GM18858 (cell line): ENCODE measurements at regions not wholly inside any gene's neighbourhood (a gene's known extent, or its start where the extent isn't known, plus 50 kb on each side); places are given as distances from the start of the nearest gene placed in this dataset.
"Not testable (repeated sequence)": the region's sequence is repeated elsewhere in the genome, so short reads cannot be mapped to it uniquely, and the experiment has no call there.

Experiments
- ATAC-seq: cut with Tn5 transposase; IDR thresholded peaks from one replicate; pipeline ENCODE4 v1.9.1; 2021; ENCODE audit not compliant: unreplicated experiment

- no peak for ATAC-seq
Measured at GRCh38 chr16:60181536-60181935, 1447.4 kb upstream of the GOT2 start.

GRCh38 chr16:60180609-60181008 lies 1446.5 kb upstream of the GOT2 start:
- no peak for ATAC-seq

GRCh38 chr16:60170196-60170595 lies 1436.1 kb upstream of the GOT2 start:
- no peak for ATAC-seq

GRCh38 chr16:60166111-60166510 lies 1432.0 kb upstream of the GOT2 start:
- no peak for ATAC-seq

DNA sequence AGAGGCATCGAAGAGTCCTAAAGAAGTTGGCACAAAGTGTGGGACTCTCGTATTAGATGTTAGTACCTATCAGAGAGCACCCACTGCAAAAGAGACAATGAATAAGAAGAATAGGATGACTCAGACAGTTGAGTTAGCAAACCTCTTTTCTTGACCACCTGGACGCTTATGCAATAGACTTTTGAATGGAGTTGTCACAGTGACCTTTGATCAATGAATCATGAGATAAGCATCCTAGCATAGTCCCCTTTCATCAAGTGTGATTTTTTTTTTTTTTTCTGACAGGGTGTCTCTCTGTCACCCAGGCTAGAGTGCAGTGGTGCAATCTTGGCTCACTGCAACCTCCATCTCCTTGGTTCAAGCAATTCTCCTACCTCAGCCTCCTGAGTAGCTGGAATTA lies 1417.9 kb upstream of the GOT2 start:
- no peak for ATAC-seq

GRCh38 chr16:60150907-60151306 lies 1416.8 kb upstream of the GOT2 start:
- no peak for ATAC-seq

GRCh38 chr16:60143348-60143705 lies 1409.2 kb upstream of the GOT2 start:
- ATAC-seq, result no peak

GRCh38 chr16:60142619-60143347 lies 1408.7 kb upstream of the GOT2 start:
- ATAC-seq, result no peak

- no peak for ATAC-seq
Measured at GRCh38 chr16:60137891-60138290, 1403.8 kb upstream of the GOT2 start.

DNA sequence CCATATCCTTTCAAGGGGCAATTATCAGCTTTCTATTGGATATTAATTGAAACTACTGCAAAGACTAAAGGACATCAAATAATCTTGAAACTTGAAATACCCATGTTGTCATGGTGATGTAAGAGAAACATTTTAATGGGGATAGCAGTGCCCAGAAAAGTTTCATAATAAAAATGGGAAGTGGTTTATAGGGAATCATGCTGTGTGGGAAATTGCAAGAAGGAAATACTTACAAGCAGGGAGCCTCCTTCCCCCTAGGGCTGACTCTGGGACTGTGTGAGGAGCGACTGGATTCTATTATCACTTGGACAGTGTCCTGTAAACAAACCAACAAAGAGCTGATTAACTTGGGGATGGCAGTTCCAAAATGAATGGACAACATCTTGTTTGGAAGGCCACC lies 1393.1 kb upstream of the GOT2 start:
- ATAC-seq, result no peak

DNA sequence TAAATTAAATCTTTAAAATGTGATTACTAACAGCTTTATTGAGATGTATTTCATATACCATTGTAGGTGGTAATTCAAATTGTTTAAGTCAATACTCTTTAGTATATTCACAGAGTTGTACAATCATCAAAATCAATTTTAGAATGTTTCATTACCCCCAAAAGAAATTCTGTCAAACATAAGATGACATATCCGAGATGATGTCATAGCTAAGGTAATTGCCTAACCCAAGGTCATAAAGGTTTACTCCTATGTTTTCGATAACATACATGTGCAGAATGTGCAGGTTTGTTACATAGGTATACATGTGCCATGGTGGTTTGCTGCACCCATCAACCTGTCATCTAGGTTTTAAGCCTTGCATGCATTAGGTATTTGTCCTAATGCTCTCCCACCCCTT lies 1392.0 kb upstream of the GOT2 start:
- ATAC-seq, result not testable (repeated sequence)

DNA sequence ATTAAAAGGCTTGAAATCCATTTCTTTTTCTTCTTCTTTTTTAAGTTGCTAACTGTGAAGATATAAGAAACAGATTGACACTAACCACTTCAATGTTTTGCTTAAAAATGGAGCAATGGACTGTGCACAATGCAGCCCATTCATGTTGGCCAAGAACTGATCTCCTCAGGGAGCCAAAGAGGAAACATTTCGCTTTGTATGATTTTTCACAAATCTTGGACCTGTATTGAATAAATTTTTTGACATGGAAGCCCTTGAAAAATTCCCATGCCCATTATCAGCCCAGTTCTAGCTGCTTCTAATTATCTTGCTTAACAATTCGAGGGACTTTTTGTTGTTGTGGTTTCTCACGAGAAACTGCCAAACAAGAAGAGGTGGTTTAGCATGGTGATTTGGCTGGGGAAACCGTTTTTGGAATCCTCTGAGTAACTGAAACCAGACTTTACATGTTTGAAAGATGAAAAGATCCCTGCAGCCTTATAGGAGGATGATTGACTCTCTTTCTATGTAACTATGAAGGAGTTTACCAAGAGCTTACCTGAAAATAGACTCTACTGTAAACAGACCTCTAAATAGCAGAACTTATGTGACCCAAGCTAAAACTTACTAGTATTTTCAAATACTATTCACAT lies 1389.4 kb upstream of the GOT2 start:
- ATAC-seq, result no peak

DNA sequence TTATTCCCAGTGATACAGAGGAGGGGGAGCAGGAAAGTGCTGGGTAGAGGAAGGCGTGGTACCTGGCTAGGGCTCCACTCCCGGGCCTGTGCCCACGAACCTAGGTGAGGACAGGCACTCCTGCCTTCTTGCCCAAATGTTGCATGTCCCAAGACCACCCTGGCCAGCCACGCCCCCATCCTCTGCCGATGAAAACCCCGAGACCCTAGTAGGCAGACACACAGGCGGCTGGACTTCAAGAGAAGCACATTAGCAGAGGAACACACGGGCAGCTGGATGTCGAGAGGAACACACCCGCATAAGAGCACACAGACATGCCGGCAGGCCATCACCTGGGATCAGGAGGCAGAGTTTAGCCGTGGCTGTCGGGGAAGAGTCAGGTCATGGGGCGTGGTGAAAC lies 1386.5 kb upstream of the GOT2 start:
- ATAC-seq, result no peak

DNA sequence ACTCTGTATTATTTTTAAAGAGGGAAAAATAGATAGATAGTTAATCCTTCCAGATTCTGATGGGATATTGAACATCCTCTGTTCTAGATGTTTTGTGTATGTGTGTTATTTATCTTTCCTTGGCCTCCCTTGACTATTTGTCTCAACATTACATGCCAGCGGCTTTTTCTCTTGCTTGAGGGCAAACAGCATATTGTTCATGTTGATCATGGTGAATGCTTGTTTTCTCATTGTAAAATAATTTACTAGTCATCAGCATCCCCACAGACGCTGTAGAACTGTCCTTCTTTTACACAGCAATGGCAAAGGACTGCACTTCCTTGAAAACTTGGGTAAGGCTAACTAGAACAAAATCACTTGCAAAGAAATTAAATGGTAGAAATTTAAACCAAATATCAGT lies 1376.4 kb upstream of the GOT2 start:
- ATAC-seq, result no peak

- ATAC-seq, result no peak
Measured at GRCh38 chr16:60107871-60108270, 1373.8 kb upstream of the GOT2 start.

DNA sequence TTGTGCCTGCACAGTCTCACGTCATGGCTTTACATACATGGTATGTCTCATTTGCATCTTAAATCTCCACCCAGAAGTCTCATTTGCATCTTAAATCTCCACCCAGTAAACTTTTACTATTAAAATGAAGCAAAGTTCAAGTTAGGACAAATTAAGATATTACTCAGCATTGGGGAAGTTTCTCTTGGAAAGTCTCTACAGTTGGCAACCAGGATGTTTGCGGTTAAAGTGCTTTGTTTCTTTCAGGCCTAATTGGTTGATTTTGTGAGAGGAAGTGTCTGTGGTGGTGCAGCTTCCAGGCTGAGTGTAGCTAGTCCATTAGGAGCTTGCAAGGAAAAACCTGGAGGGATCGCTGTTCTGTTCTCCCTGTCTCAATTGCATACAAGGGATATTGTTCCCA lies 1373.3 kb upstream of the GOT2 start:
- no peak for ATAC-seq

- ATAC-seq, result no peak
Measured at GRCh38 chr16:60100371-60100770, 1366.3 kb upstream of the GOT2 start.

GRCh38 chr16:60091529-60091928 lies 1357.4 kb upstream of the GOT2 start:
- ATAC-seq, result no peak

GRCh38 chr16:60091071-60091470 lies 1357.0 kb upstream of the GOT2 start:
- no peak for ATAC-seq

GRCh38 chr16:60087530-60087929 lies 1353.4 kb upstream of the GOT2 start:
- no peak for ATAC-seq

DNA sequence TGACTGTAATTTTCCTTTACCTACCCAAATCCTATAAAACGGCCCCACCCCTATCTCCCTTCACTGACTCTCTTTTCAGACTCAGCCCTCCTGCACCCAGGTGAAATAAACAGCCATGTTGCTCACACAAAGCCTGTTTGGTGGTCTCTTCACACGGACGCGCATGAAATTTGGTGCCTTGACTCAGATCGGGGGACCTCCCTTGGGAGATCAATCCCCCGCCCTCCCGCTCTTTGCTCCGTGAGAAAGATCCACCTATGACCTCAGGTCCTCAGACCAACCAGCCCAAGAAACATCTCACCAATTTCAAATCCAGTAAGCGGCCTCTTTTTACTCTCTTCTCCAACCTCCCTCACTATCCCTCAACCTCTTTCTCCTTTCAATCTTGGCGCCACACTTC lies 1344.7 kb upstream of the GOT2 start:
- not testable (repeated sequence) for ATAC-seq

GRCh38 chr16:60077861-60078260 lies 1343.7 kb upstream of the GOT2 start:
- no peak for ATAC-seq

DNA sequence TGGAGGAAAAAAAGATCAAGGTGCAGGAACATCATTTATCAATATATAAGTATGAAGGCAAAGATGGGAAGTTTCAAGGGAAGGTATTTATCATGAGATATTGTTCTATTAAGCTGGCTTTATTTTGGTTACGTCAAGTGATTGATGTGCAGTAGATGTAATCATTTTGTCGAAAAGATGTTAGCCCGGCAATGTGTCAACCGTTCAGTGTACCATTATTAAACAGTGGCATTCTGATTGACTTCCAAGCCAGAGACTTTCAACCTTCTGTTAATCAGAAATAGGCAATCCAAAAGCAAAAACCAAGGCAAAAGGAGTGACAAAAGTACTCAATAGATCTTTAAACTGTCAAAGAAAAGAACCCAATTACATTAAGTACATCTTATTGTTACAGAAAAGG lies 1340.3 kb upstream of the GOT2 start:
- ATAC-seq, result no peak
